ENCODE measurements at regions not wholly inside any gene's neighbourhood (a gene's known extent, or its start where the extent isn't known, plus 50 kb on each side); places are given as distances from the start of the nearest gene placed in this dataset.

- TF ChIP-seq PPARA (CRISPR knock-in tag; IDR thresholded peaks at IDR 0.05; ENCODE audit: borderline replicate concordance) (no peak), TCF4 (CRISPR knock-in tag; IDR thresholded peaks at IDR 0.05; ENCODE audit: borderline replicate concordance) (no peak), ZFP30 (CRISPR knock-in tag; IDR thresholded peaks at IDR 0.05) (no peak), CSRNP3 (CRISPR knock-in tag; IDR thresholded peaks at IDR 0.05) (no peak), ARNTL (CRISPR knock-in tag; IDR thresholded peaks at IDR 0.05; ENCODE audit: borderline replicate concordance, low read depth) (no peak), TSHZ2 (CRISPR knock-in tag; IDR thresholded peaks at IDR 0.05) (no peak), ZNF8 (CRISPR knock-in tag; IDR thresholded peaks at IDR 0.05) (no peak), ZNF565 (CRISPR knock-in tag; conservative IDR thresholded peaks at IDR 0.05; ENCODE audit: low read depth) (no peak), RARB (CRISPR knock-in tag; IDR thresholded peaks at IDR 0.05) (no peak), POU6F1 (CRISPR knock-in tag; IDR thresholded peaks at IDR 0.05; ENCODE audit: borderline replicate concordance, low read depth) (no peak), BACH2 (CRISPR knock-in tag; IDR thresholded peaks at IDR 0.05; ENCODE audit: borderline replicate concordance) (no peak), ZC3H10 (CRISPR knock-in tag; IDR thresholded peaks at IDR 0.05) (no peak), OSR1 (CRISPR knock-in tag; IDR thresholded peaks at IDR 0.05) (no peak), ESRRG (CRISPR knock-in tag; IDR thresholded peaks at IDR 0.05) (no peak), CSDC2 (CRISPR knock-in tag; IDR thresholded peaks at IDR 0.05) (no peak), SNAI2 (CRISPR knock-in tag; IDR thresholded peaks at IDR 0.05) (no peak), GLIS3 (CRISPR knock-in tag; IDR thresholded peaks at IDR 0.05) (no peak), ZNF70 (CRISPR knock-in tag; IDR thresholded peaks at IDR 0.05) (no peak)
- TF ChIP-seq, protein P1, sequence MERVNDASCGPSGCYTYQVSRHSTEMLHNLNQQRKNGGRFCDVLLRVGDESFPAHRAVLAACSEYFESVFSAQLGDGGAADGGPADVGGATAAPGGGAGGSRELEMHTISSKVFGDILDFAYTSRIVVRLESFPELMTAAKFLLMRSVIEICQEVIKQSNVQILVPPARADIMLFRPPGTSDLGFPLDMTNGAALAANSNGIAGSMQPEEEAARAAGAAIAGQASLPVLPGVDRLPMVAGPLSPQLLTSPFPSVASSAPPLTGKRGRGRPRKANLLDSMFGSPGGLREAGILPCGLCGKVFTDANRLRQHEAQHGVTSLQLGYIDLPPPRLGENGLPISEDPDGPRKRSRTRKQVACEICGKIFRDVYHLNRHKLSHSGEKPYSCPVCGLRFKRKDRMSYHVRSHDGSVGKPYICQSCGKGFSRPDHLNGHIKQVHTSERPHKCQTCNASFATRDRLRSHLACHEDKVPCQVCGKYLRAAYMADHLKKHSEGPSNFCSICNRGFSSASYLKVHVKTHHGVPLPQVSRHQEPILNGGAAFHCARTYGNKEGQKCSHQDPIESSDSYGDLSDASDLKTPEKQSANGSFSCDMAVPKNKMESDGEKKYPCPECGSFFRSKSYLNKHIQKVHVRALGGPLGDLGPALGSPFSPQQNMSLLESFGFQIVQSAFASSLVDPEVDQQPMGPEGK (CRISPR knock-in tag; IDR thresholded peaks at IDR 0.05; ENCODE audit: borderline replicate concordance): no peak
Observed at GRCh38 chr5:154543380-154543779, 65.4 kb upstream of the HAND1 start.

DNA sequence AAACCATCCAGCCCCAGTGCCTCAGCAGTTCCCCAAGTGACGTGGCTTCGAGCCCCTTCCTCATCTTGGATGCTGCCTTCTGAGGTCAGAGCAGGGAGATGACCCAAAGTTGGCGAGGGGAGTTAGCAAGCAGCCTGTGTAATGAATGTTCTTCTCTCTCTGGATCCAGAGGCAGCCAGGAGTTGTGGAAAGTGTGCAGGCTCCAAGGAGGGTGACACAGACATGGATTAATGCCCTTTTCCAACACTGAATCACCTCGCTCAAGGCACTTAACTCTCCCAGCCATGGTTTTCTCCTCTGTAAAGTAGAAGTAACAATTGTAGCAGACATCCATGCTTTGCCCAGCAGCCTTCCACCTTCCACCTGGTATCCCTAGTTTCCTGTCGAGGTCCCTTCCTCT is 64.6 kb upstream of the HAND1 start:
- ATAC-seq: no peak; the same call in 2 of the 3 replicates
- TF ChIP-seq CSRNP3 (CRISPR knock-in tag; IDR thresholded peaks at IDR 0.05) (no peak), OSR1 (CRISPR knock-in tag; IDR thresholded peaks at IDR 0.05) (no peak), ZFP3 (CRISPR knock-in tag; IDR thresholded peaks at IDR 0.05) (no peak), CREB5 (CRISPR knock-in tag; IDR thresholded peaks at IDR 0.05; ENCODE audit: low read depth) (no peak), ARNTL (CRISPR knock-in tag; IDR thresholded peaks at IDR 0.05; ENCODE audit: borderline replicate concordance, low read depth) (no peak), RARB (CRISPR knock-in tag; IDR thresholded peaks at IDR 0.05) (no peak), ZNF70 (CRISPR knock-in tag; IDR thresholded peaks at IDR 0.05) (no peak), POU6F1 (CRISPR knock-in tag; IDR thresholded peaks at IDR 0.05; ENCODE audit: borderline replicate concordance, low read depth) (no peak), ZNF8 (CRISPR knock-in tag; IDR thresholded peaks at IDR 0.05) (no peak), ZC3H10 (CRISPR knock-in tag; IDR thresholded peaks at IDR 0.05) (no peak), ISL1 (CRISPR knock-in tag; IDR thresholded peaks at IDR 0.05) (no peak), TOX (CRISPR knock-in tag; IDR thresholded peaks at IDR 0.05; ENCODE audit: borderline replicate concordance) (no peak), ZFP30 (CRISPR knock-in tag; IDR thresholded peaks at IDR 0.05) (no peak), TCF4 (CRISPR knock-in tag; IDR thresholded peaks at IDR 0.05; ENCODE audit: borderline replicate concordance) (no peak), SNAI2 (CRISPR knock-in tag; IDR thresholded peaks at IDR 0.05) (no peak), BACH2 (CRISPR knock-in tag; IDR thresholded peaks at IDR 0.05; ENCODE audit: borderline replicate concordance) (no peak)
- TF ChIP-seq, protein P1 (CRISPR knock-in tag; IDR thresholded peaks at IDR 0.05; ENCODE audit: borderline replicate concordance): no peak

More at GRCh38 chr5:154543380-154543779, 65.4 kb upstream of the HAND1 start:
- ATAC-seq: no peak
